Endothelial cell of umbilical vein (primary cell): ENCODE measurements at regions not wholly inside any gene's neighbourhood (a gene's known extent, or its start where the extent isn't known, plus 50 kb on each side); places are given as distances from the start of the nearest gene placed in this dataset.

Experiments used
- BruUV-seq: library from RNA; stranded (reverse); fragments of 400-500 nt; replicated peaks from 2 replicates; lab custom pipeline; 2021; lab: Mats Ljungman, UMichigan
- CTCF ChIA-PET: fragments of 300-600, 350-600 bp; sonication (Branson Sonifier 250); formaldehyde crosslinking; loops from one replicate; lab custom pipeline; 2021; ENCODE audit warnings: antibody characterized with exemption, inconsistent platforms; lab: Charles Lee
- POLR2A ChIA-PET: fragments of 300-600, 350-600 bp; sonication (Branson Sonifier 250); formaldehyde crosslinking; loops from one replicate; lab custom pipeline; 2021; ENCODE audit warnings: antibody characterized with exemption, inconsistent platforms; lab: Charles Lee
- DNase-seq: peaks from one replicate; pipeline ENCODE4 v3.0.0-alpha.2; 2011; ENCODE audit warnings: low read depth, low spot score
- FAIRE-seq: peaks from 2 replicates; lab custom pipeline; 2011; peaks lifted over from hg19 to GRCh38; lab: Jason Lieb, UNC
- H2AFZ ChIP-seq: 2 replicates; pipeline ENCODE4 v1.6.0; 2012; ENCODE audit warnings: low read depth, low read length, control low read depth, inconsistent platforms
- H3K27ac ChIP-seq: 2 replicates; pipeline ENCODE4 v1.5.1; 2011; ENCODE audit warnings: low read depth, mild to moderate bottlenecking, control low read depth, low read length, moderate library complexity; ENCODE audit not compliant: insufficient read depth
- H3K27me3 ChIP-seq, 2 experiments: 2 replicates each; pipeline versions ENCODE4 v1.6.0 to v1.6.1; 2011; ENCODE audit warnings: low read length in 2 of 2, mixed read lengths in 1 of 2; ENCODE audit not compliant: control insufficient read depth in 2 of 2, insufficient read depth in 2 of 2
- H3K36me3 ChIP-seq, 2 experiments: 2 replicates in 1 of 2; 3 replicates in 1 of 2; pipeline ENCODE4 v1.5.1; 2011; ENCODE audit warnings: low read length in 2 of 2, mild to moderate bottlenecking in 1 of 2, moderate library complexity in 1 of 2; ENCODE audit not compliant: control insufficient read depth in 2 of 2, insufficient read depth in 2 of 2; ENCODE audit errors: extremely low read depth in 1 of 2
- H3K4me1 ChIP-seq: 3 replicates; pipeline ENCODE4 v1.5.1; 2011; ENCODE audit warnings: mild to moderate bottlenecking, low read length; ENCODE audit not compliant: control insufficient read depth, insufficient read depth; ENCODE audit errors: extremely low read depth
- H3K4me2 ChIP-seq: 2 replicates; pipeline ENCODE4 v1.6.1; 2011; ENCODE audit warnings: low read length, control low read depth, mixed read lengths; ENCODE audit not compliant: insufficient read depth
- H3K4me3 ChIP-seq, 3 experiments: fragments of 200-600 bp in 1 of 3; sonication (generic), shearing (Covaris generic) in 1 of 3; replicated peaks in 1 of 3; 2 replicates each; pipeline ENCODE4 v1.5.1; 2011 to 2016; ENCODE audit warnings: control low read depth in 3 of 3, low read length in 3 of 3, mild to moderate bottlenecking in 2 of 3, inconsistent platforms in 1 of 3, low read depth in 1 of 3, moderate library complexity in 1 of 3; ENCODE audit not compliant: insufficient read depth in 1 of 3
- H3K79me2 ChIP-seq: 2 replicates; pipeline ENCODE4 v1.6.0; 2012; ENCODE audit warnings: low read length, inconsistent platforms; ENCODE audit not compliant: control insufficient read depth, insufficient read depth
- H3K9ac ChIP-seq: replicated peaks from 2 replicates; pipeline ENCODE3; 2011; ENCODE audit warnings: low read length, control low read depth; ENCODE audit not compliant: insufficient read depth; ENCODE audit errors: extremely low read depth
- H3K9me1 ChIP-seq: replicated peaks from 3 replicates; pipeline ENCODE4 v1.6.0; 2011; ENCODE audit warnings: mild to moderate bottlenecking, low read length; ENCODE audit not compliant: control insufficient read depth, insufficient read depth; ENCODE audit errors: extremely low read depth
- H3K9me3 ChIP-seq: replicated peaks from 2 replicates; pipeline ENCODE4 v1.5.1; 2012; ENCODE audit warnings: low read length, inconsistent platforms; ENCODE audit not compliant: control insufficient read depth, insufficient read depth
- H4K20me1 ChIP-seq: replicated peaks from 2 replicates; pipeline ENCODE3; 2011; ENCODE audit warnings: mild to moderate bottlenecking, low read length; ENCODE audit not compliant: control insufficient read depth, insufficient read depth; ENCODE audit errors: extremely low read depth
- CTCF ChIP-seq, 2 donors: IDR thresholded peaks; 1 replicate in 1 of 2; 2 replicates in 1 of 2; pipeline ENCODE4 v1.5.1; 2011; ENCODE audit warnings: low read length in 2 of 2, mild to moderate bottlenecking in 2 of 2, moderate library complexity in 2 of 2, control low read depth in 1 of 2, inconsistent platforms in 1 of 2, low read depth in 1 of 2; ENCODE audit not compliant: insufficient read depth in 1 of 2; ENCODE audit errors: extremely low read depth in 1 of 2
- MAX ChIP-seq: IDR thresholded peaks from 2 replicates; pipeline ENCODE4 v1.6.1; 2011; ENCODE audit not compliant: insufficient read depth, insufficient read length
- MYC ChIP-seq: IDR thresholded peaks from one replicate; pipeline ENCODE4 v1.6.1; 2011; ENCODE audit warnings: mild to moderate bottlenecking, low read depth, low read length
- dilution Hi-C: fragments of 300-500 bp; cut with MboI; formaldehyde crosslinking; loops from one replicate; pipeline ENCODE4 v1.15.0; 2019; ENCODE audit warnings: low sequenced_read_pairs; ENCODE audit not compliant: extremely low pct_ligation_motif_present
- intact Hi-C: fragments of 100-400 bp; cut with micrococcal nuclease; formaldehyde crosslinking; loops from one replicate; pipeline ENCODE4 v1.10.0; 2022

- dilution Hi-C loops: no loop called here
- CTCF ChIA-PET: interaction anchor here (0.5 to 1.4 kb wide), 2 partner anchors 9 to 96 kb away, joined by 4 to 5 read pairs; no protein-coding TSS in a partner anchor
- Histone ChIP-seq H3K9ac (no peak overlapping the region), H3K4me2 (no peak overlapping the region), H3K9me3 (no peaks in the 10 kb centered on the region), H4K20me1 (no peaks in the 10 kb centered on the region), H3K4me1 (no peaks in the 10 kb centered on the region), H3K27ac (no peak overlapping the region), H3K9me1 (no peaks in the 10 kb centered on the region), H2AFZ (no peak overlapping the region), H3K27me3 (no peaks in the 10 kb centered on the region), H3K4me3 (no peak overlapping the region), H3K79me2 (no peaks in the 10 kb centered on the region), H3K36me3 (no peaks in the 10 kb centered on the region)
- intact Hi-C loops: no loop called here
- no peak for TF ChIP-seq MYC
- POLR2A ChIA-PET: no interaction called here
- FAIRE-seq (no peak), DNase-seq (no peak)
- no TSS peak for BruUV-seq
Measured at GRCh38 chr6:137588472-137588871, 94.3 kb upstream of the OLIG3 start.

- peak; percentile 15 for DNase-seq
- CTCF ChIA-PET: interaction anchor here (1.4 kb wide), 1 partner anchor 10 kb away, joined by 5 read pairs; no protein-coding TSS in a partner anchor
- POLR2A ChIA-PET: no interaction called here
- no peaks in the 10 kb centered on the region for H3K9me3 ChIP-seq
- no peaks in the 10 kb centered on the region for H4K20me1 ChIP-seq
- TF ChIP-seq CTCF (IDR thresholded peaks at IDR 0.05; ENCODE audit: extremely low read depth in 1 of 2, insufficient read depth in 1 of 2, low read depth in 1 of 2, low read length in 2 of 2) (peak; percentile 35), MAX (no peak)
- no peak for FAIRE-seq
- H3K4me1 ChIP-seq: no peaks in the 10 kb centered on the region
- H3K9ac ChIP-seq: no peak overlapping the region
- no TSS peak for BruUV-seq
- no peak overlapping the region for H3K4me2 ChIP-seq
- H3K27ac ChIP-seq: no peak overlapping the region
- H3K79me2 ChIP-seq: no peaks in the 10 kb centered on the region
- no peak overlapping the region for H2AFZ ChIP-seq
- no peaks in the 10 kb centered on the region for H3K36me3 ChIP-seq
- H3K9me1 ChIP-seq: no peaks in the 10 kb centered on the region
- H3K27me3 ChIP-seq: no peaks in the 10 kb centered on the region
- H3K4me3 ChIP-seq: no peak overlapping the region
- dilution Hi-C loops: no loop called here
- intact Hi-C loops: loop anchor here (1.0 kb wide), 1 partner anchor 495 kb away; no protein-coding TSS in a partner anchor
Measured at GRCh38 chr6:137589067-137589848, 95.1 kb upstream of the OLIG3 start.
